ENCODE measurements at regions not wholly inside any gene's neighbourhood (a gene's known extent, or its start where the extent isn't known, plus 50 kb on each side); places are given as distances from the start of the nearest gene placed in this dataset.

- DNase-seq (ENCODE audit: low read depth in 1 of 2, low spot score in 1 of 2), result no peak
- Histone ChIP-seq H3K27me3 (ENCODE audit: insufficient read depth, poor library complexity, severe bottlenecking) (no peaks in the 10 kb centered on the region), H3K4me3 (replicated peaks; ENCODE audit: insufficient read depth, low read length) (no peak overlapping the region), H3K27ac (replicated peaks) (no peak overlapping the region)
- TF ChIP-seq REST (IDR thresholded peaks at IDR 0.05; ENCODE audit: insufficient replicate concordance, low read depth) (no peak), POLR2AphosphoS5 (IDR thresholded peaks at IDR 0.05; ENCODE audit: low read depth) (no peak), CTCF (IDR thresholded peaks at IDR 0.05; ENCODE audit: insufficient read depth, low read length) (no peak), GABPA (IDR thresholded peaks at IDR 0.05; ENCODE audit: low read depth) (no peak)
These were observed 131.5 kb upstream of the F13A1 start for GRCh38 chr6:6452002-6452401.

- TF ChIP-seq REST (IDR thresholded peaks at IDR 0.05; ENCODE audit: insufficient replicate concordance, low read depth), result no peak
- TF ChIP-seq SPI1 (IDR thresholded peaks at IDR 0.05; ENCODE audit: borderline replicate concordance, low read depth), result no peak
- no peak for TF ChIP-seq CTCF (IDR thresholded peaks at IDR 0.05; ENCODE audit: insufficient read depth, low read length)
- H3K4me3 ChIP-seq (replicated peaks; ENCODE audit: insufficient read depth, low read length), result no peak overlapping the region
- no peak for DNase-seq (ENCODE audit: low read depth in 1 of 2, low spot score in 1 of 2)
- H3K27me3 ChIP-seq (ENCODE audit: insufficient read depth, poor library complexity, severe bottlenecking), result no peaks in the 10 kb centered on the region
- H3K27ac ChIP-seq (replicated peaks), result no peak overlapping the region
These were observed 132.7 kb upstream of the F13A1 start for GRCh38 chr6:6453186-6453585.

GRCh38 chr6:6455272-6455671 lies 133.2 kb upstream of the LY86 start:
- H3K27me3 ChIP-seq (ENCODE audit: insufficient read depth, poor library complexity, severe bottlenecking), result no peaks in the 10 kb centered on the region
- no peak for DNase-seq (ENCODE audit: low read depth in 1 of 2, low spot score in 1 of 2)
- no peak overlapping the region for H3K4me3 ChIP-seq (replicated peaks; ENCODE audit: insufficient read depth, low read length)
- H3K27ac ChIP-seq (replicated peaks), result no peak overlapping the region
- TF ChIP-seq SPI1 (IDR thresholded peaks at IDR 0.05; ENCODE audit: borderline replicate concordance, low read depth) (no peak), CTCF (IDR thresholded peaks at IDR 0.05; ENCODE audit: insufficient read depth, low read length) (no peak), REST (IDR thresholded peaks at IDR 0.05; ENCODE audit: insufficient replicate concordance, low read depth) (no peak)

Data from HL-60 (cell line).